Upper lobe of left lung (tissue), 6 donors: ENCODE measurements at regions not wholly inside any gene's neighbourhood (a gene's known extent, or its start where the extent isn't known, plus 50 kb on each side); places are given as distances from the start of the nearest gene placed in this dataset.

Experiments
- ATAC-seq, 2 donors: fragments of 200-7000 bp; cut with Tn5 transposase; one replicate each; pipeline ENCODE4 v1.9.1; 2022; ENCODE audit warnings: mild to moderate bottlenecking in 2 of 2, moderate library complexity in 2 of 2; ENCODE audit not compliant: low FRiP score in 2 of 2
- DNase-seq, 2 donors: peaks; one replicate each; pipeline ENCODE4 v3.0.0-alpha.2; 2019 to 2020
- H3K27ac ChIP-seq, 4 donors: fragments of 200-600 bp; sonication (generic); one replicate each; pipeline ENCODE4 v1.5.1; 2016 to 2019
- H3K27me3 ChIP-seq, 4 donors: fragments of 200-600 bp; sonication (generic); one replicate each; pipeline ENCODE4 v1.5.1; 2017 to 2019
- H3K36me3 ChIP-seq, 4 donors: fragments of 200-600 bp; sonication (generic); one replicate each; pipeline ENCODE4 v1.5.1; 2016 to 2019
- H3K4me1 ChIP-seq, 4 donors: fragments of 200-600 bp; sonication (generic); one replicate each; pipeline ENCODE4 v1.5.1; 2018 to 2019
- H3K4me3 ChIP-seq, 4 donors: fragments of 200-600 bp; sonication (generic); one replicate each; pipeline ENCODE4 v1.5.1; 2017 to 2019; ENCODE audit warnings: mild to moderate bottlenecking in 2 of 4, moderate library complexity in 1 of 4
- H3K9me3 ChIP-seq, 4 donors: fragments of 200-600 bp; sonication (generic); one replicate each; pipeline ENCODE4 v1.5.1; 2018 to 2019
- CTCF ChIP-seq, 6 experiments: fragments of 450-650 bp in 4 of 6; fragments of 200-600 bp in 2 of 6; sonication (generic) in 2 of 6; IDR thresholded peaks; one replicate each; pipeline ENCODE4 v1.5.1; 2016 to 2019; ENCODE audit warnings: antibody characterized with exemption in 6 of 6
- EP300 ChIP-seq, 4 donors: sonication (generic); formaldehyde crosslinking; IDR thresholded peaks; one replicate each; pipeline ENCODE4 v1.5.1; 2017; ENCODE audit warnings: antibody characterized with exemption in 4 of 4, control low read depth in 2 of 4
- POLR2A ChIP-seq, 4 donors: fragments of 450-650 bp; IDR thresholded peaks; one replicate each; pipeline ENCODE4 v1.5.1; 2016 to 2017; ENCODE audit warnings: antibody characterized with exemption in 4 of 4, mild to moderate bottlenecking in 2 of 4
- POLR2AphosphoS5 ChIP-seq, 2 donors: sonication (generic); formaldehyde crosslinking; IDR thresholded peaks; one replicate each; pipeline ENCODE4 v1.5.1; 2017; ENCODE audit warnings: antibody characterized with exemption in 2 of 2
- WGBS, 2 donors: methylation state at CpG; one replicate each; pipeline ENCODE4 v1.1.5; 2017 to 2018; 5-methylcytosine and 5-hydroxymethylcytosine counted together
- donor health status: DM: no; HTN: no; CAD: no; lungs with moderate emphysema.
- donor health status: DM: no; HTN: yes; CAD: no; lungs with severe emphysema.

- Histone ChIP-seq H3K27me3 (no peaks in the 10 kb centered on the region), H3K4me1 (no peaks in the 10 kb centered on the region), H3K9me3 (no peaks in the 10 kb centered on the region), H3K36me3 (no peaks in the 10 kb centered on the region), H3K4me3 (no peak overlapping the region), H3K27ac (no peak overlapping the region)
- DNase-seq (peak in 1 of 2 donors; percentile 10), ATAC-seq (no peak)
- no peak for TF ChIP-seq EP300 (IDR thresholded peaks at IDR 0.05)
- no peak for TF ChIP-seq POLR2A (IDR thresholded peaks at IDR 0.05)
- TF ChIP-seq CTCF (IDR thresholded peaks at IDR 0.05) = no peak
- no peak for TF ChIP-seq POLR2AphosphoS5 (IDR thresholded peaks at IDR 0.05)
- 71 to 74% methylated on average over 27 of the region's 27 CpGs for WGBS, 2 donors
These were observed 286.3 kb upstream of the AGA start for GRCh38 chr4:177728361-177729152.

- Histone ChIP-seq H3K27me3 (no peaks in the 10 kb centered on the region), H3K4me3 (no peak overlapping the region), H3K36me3 (no peaks in the 10 kb centered on the region), H3K4me1 (no peaks in the 10 kb centered on the region), H3K9me3 (no peaks in the 10 kb centered on the region), H3K27ac (no peak overlapping the region)
- ATAC-seq = no peak
- TF ChIP-seq POLR2AphosphoS5 (IDR thresholded peaks at IDR 0.05) (no peak), CTCF (IDR thresholded peaks at IDR 0.05) (no peak), POLR2A (IDR thresholded peaks at IDR 0.05) (no peak), EP300 (IDR thresholded peaks at IDR 0.05) (no peak)
- DNase-seq = no peak
- 51 to 53% methylated on average over 3 of the region's 3 CpGs for WGBS, 2 donors
These were observed 287.4 kb upstream of the AGA start for GRCh38 chr4:177729681-177730080.

- TF ChIP-seq POLR2AphosphoS5 (IDR thresholded peaks at IDR 0.05) (no peak), CTCF (IDR thresholded peaks at IDR 0.05) (no peak), POLR2A (IDR thresholded peaks at IDR 0.05) (no peak), EP300 (IDR thresholded peaks at IDR 0.05) (no peak)
- no peak overlapping the region for H3K27ac ChIP-seq
- H3K4me1 ChIP-seq = no peaks in the 10 kb centered on the region
- no peak overlapping the region for H3K4me3 ChIP-seq
- no peaks in the 10 kb centered on the region for H3K27me3 ChIP-seq
- no peaks in the 10 kb centered on the region for H3K9me3 ChIP-seq
- DNase-seq (no peak), ATAC-seq (no peak)
- no peaks in the 10 kb centered on the region for H3K36me3 ChIP-seq
- 91 to 94% methylated on average over 2 of the region's 2 CpGs for WGBS, 2 donors
These were observed 295.2 kb upstream of the AGA start for GRCh38 chr4:177737387-177737940.

- 82 to 87% methylated on average over 1 of the region's 1 CpG for WGBS, 2 donors
- TF ChIP-seq POLR2AphosphoS5 (IDR thresholded peaks at IDR 0.05) (no peak), EP300 (IDR thresholded peaks at IDR 0.05) (no peak), CTCF (IDR thresholded peaks at IDR 0.05) (no peak), POLR2A (IDR thresholded peaks at IDR 0.05) (no peak)
- H3K27me3 ChIP-seq = no peaks in the 10 kb centered on the region
- no peaks in the 10 kb centered on the region for H3K4me1 ChIP-seq
- no peak overlapping the region for H3K27ac ChIP-seq
- DNase-seq = no peak
- H3K36me3 ChIP-seq = no peaks in the 10 kb centered on the region
- no peak for ATAC-seq
- no peak overlapping the region for H3K4me3 ChIP-seq
- no peaks in the 10 kb centered on the region for H3K9me3 ChIP-seq
These were observed 298.3 kb upstream of the AGA start for GRCh38 chr4:177740563-177740962.

GRCh38 chr4:177759729-177760128, 317.5 kb upstream of the AGA start:
- no peaks in the 10 kb centered on the region for H3K4me1 ChIP-seq
- no peaks in the 10 kb centered on the region for H3K9me3 ChIP-seq
- H3K36me3 ChIP-seq = no peaks in the 10 kb centered on the region
- ATAC-seq (no peak), DNase-seq (no peak)
- 87 to 95% methylated on average over 3 of the region's 3 CpGs for WGBS, 2 donors
- H3K4me3 ChIP-seq = no peak overlapping the region
- TF ChIP-seq POLR2A (IDR thresholded peaks at IDR 0.05) (no peak), POLR2AphosphoS5 (IDR thresholded peaks at IDR 0.05) (no peak), EP300 (IDR thresholded peaks at IDR 0.05) (no peak), CTCF (IDR thresholded peaks at IDR 0.05) (no peak)
- no peaks in the 10 kb centered on the region for H3K27me3 ChIP-seq
- H3K27ac ChIP-seq = no peak overlapping the region
